Neural cell (in vitro differentiated cells): ENCODE measurements at regions not wholly inside any gene's neighbourhood (a gene's known extent, or its start where the extent isn't known, plus 50 kb on each side); places are given as distances from the start of the nearest gene placed in this dataset.

Source experiments
- H2AFZ ChIP-seq: fragments of 200-600, 300-800 bp; sonication (generic), shearing (Covaris generic); 2 replicates; pipeline ENCODE4 v1.6.0; 2014; ENCODE audit warnings: low read depth, mild to moderate bottlenecking, antibody characterized with exemption, low read length, moderate library complexity
- H3F3A ChIP-seq: fragments of 200-600 bp; shearing (Covaris generic); 2 replicates; pipeline ENCODE4 v1.6.1; 2016; ENCODE audit warnings: mild to moderate bottlenecking, moderate library complexity, mixed read lengths, antibody characterized with exemption, low read length; ENCODE audit not compliant: insufficient read depth, poor library complexity, severe bottlenecking
- H3K27ac ChIP-seq: fragments of 200-600, 300-800 bp; sonication (generic), shearing (Covaris generic); 2 replicates; pipeline ENCODE4 v1.5.1; 2014; ENCODE audit warnings: mild to moderate bottlenecking, low read length, moderate library complexity
- H3K27me3 ChIP-seq: fragments of 300-800, 200-600 bp; sonication (generic), shearing (Covaris generic); 2 replicates; pipeline ENCODE4 v1.6.0; 2014; ENCODE audit warnings: mild to moderate bottlenecking, low read depth, low read length, moderate library complexity; ENCODE audit not compliant: insufficient read depth
- H3K36me3 ChIP-seq: fragments of 300-800, 200-600 bp; sonication (generic), shearing (Covaris generic); 2 replicates; pipeline ENCODE4 v1.5.1; 2014; ENCODE audit warnings: mild to moderate bottlenecking, antibody characterized with exemption, low read length, moderate library complexity; ENCODE audit not compliant: insufficient read depth
- H3K4me2 ChIP-seq: fragments of 300-800, 200-600 bp; sonication (generic), shearing (Covaris generic); 2 replicates; pipeline ENCODE4 v1.6.0; 2014; ENCODE audit warnings: mild to moderate bottlenecking, low read length
- H3K4me3 ChIP-seq: fragments of 300-800, 200-600 bp; sonication (generic), shearing (Covaris generic); 2 replicates; pipeline ENCODE4 v1.5.1; 2014; ENCODE audit warnings: mild to moderate bottlenecking, low read length, moderate library complexity
- H3K79me2 ChIP-seq: fragments of 200-600 bp; shearing (Covaris generic); replicated peaks from 2 replicates; pipeline ENCODE4 v1.6.0; 2014; ENCODE audit warnings: mild to moderate bottlenecking, low read length, moderate library complexity; ENCODE audit not compliant: insufficient read depth
- H3K9ac ChIP-seq: fragments of 300-800, 200-600 bp; sonication (generic), shearing (Covaris generic); 2 replicates; pipeline ENCODE4 v1.6.1; 2016; ENCODE audit warnings: mild to moderate bottlenecking, low read length, mixed read lengths
- H3K9me2 ChIP-seq: fragments of 200-600 bp; shearing (Covaris generic); 2 replicates; pipeline ENCODE4 v1.6.1; 2016; ENCODE audit warnings: mild to moderate bottlenecking, low read length, mixed read lengths; ENCODE audit not compliant: insufficient read depth
- H3K9me3 ChIP-seq: fragments of 200-600, 300-800 bp; sonication (generic), shearing (Covaris generic); 2 replicates; pipeline ENCODE4 v1.6.1; 2016; ENCODE audit warnings: mild to moderate bottlenecking, mixed run types, low read length, moderate library complexity, mixed read lengths
- H4K20me1 ChIP-seq: fragments of 200-600 bp; shearing (Covaris generic); 2 replicates; pipeline ENCODE4 v1.6.1; 2016; ENCODE audit warnings: mild to moderate bottlenecking, mixed run types; ENCODE audit not compliant: insufficient read depth
- CTCF ChIP-seq: fragments of 450-650 bp; IDR thresholded peaks from 2 replicates; pipeline ENCODE4 v1.5.1; 2014; ENCODE audit warnings: antibody characterized with exemption, mild to moderate bottlenecking, moderate library complexity; ENCODE audit not compliant: poor library complexity, severe bottlenecking
- EP300 ChIP-seq: fragments of 450-650 bp; conservative IDR thresholded peaks from 2 replicates; pipeline ENCODE4 v1.6.1; 2014; ENCODE audit warnings: antibody characterized with exemption, mild to moderate bottlenecking, moderate library complexity; ENCODE audit not compliant: poor library complexity, severe bottlenecking
- EZH2 ChIP-seq: fragments of 200-600, 300-800 bp; shearing (Covaris generic), sonication (generic); IDR thresholded peaks from 2 replicates; pipeline ENCODE4 v1.6.1; 2014; ENCODE audit warnings: antibody characterized with exemption, low read length, borderline replicate concordance, mild to moderate bottlenecking; ENCODE audit not compliant: insufficient read depth, poor library complexity, severe bottlenecking
- MXI1 ChIP-seq: fragments of 450-650 bp; conservative IDR thresholded peaks from 2 replicates; pipeline ENCODE4 v1.6.1; 2014; ENCODE audit warnings: antibody characterized with exemption, mild to moderate bottlenecking; ENCODE audit not compliant: poor library complexity, severe bottlenecking
- POLR2AphosphoS5 ChIP-seq: IDR thresholded peaks from 2 replicates; pipeline ENCODE4 v1.6.1; 2012
- RAD21 ChIP-seq: fragments of 450-650 bp; conservative IDR thresholded peaks from 2 replicates; pipeline ENCODE4 v1.6.1; 2014; ENCODE audit warnings: antibody characterized with exemption, mild to moderate bottlenecking, moderate library complexity
- REST ChIP-seq: IDR thresholded peaks from 2 replicates; pipeline ENCODE4 v1.6.1; 2012; ENCODE audit warnings: borderline replicate concordance
- SMC3 ChIP-seq: fragments of 450-650 bp; conservative IDR thresholded peaks from 2 replicates; pipeline ENCODE4 v1.6.1; 2014; ENCODE audit warnings: antibody characterized with exemption, mild to moderate bottlenecking, moderate library complexity; ENCODE audit not compliant: poor library complexity
- TAF1 ChIP-seq: IDR thresholded peaks from 2 replicates; pipeline ENCODE4 v1.6.1; 2012; ENCODE audit warnings: low read depth

GRCh38 chr1:168939110-168939946, 167.2 kb upstream of the ATP1B1 start:
- no peaks in the 10 kb centered on the region for H4K20me1 ChIP-seq
- H3K4me3 ChIP-seq: no peak overlapping the region
- no peaks in the 10 kb centered on the region for H3K27me3 ChIP-seq
- H2AFZ ChIP-seq: no peak overlapping the region
- no peaks in the 10 kb centered on the region for H3K9me2 ChIP-seq
- H3K79me2 ChIP-seq: no peaks in the 10 kb centered on the region
- no peaks in the 10 kb centered on the region for H3K9me3 ChIP-seq
- H3K36me3 ChIP-seq: no peaks in the 10 kb centered on the region
- no peak overlapping the region for H3K9ac ChIP-seq
- no peak overlapping the region for H3K27ac ChIP-seq
- no peak for TF ChIP-seq REST
- TF ChIP-seq MXI1: no peak
- no peak for TF ChIP-seq TAF1
- no peak for TF ChIP-seq EP300
- TF ChIP-seq EZH2: no peak
- TF ChIP-seq SMC3: no peak
- TF ChIP-seq CTCF: no peak
- TF ChIP-seq RAD21: no peak
- TF ChIP-seq POLR2AphosphoS5: no peak
- no peaks in the 10 kb centered on the region for H3F3A ChIP-seq
- no peak overlapping the region for H3K4me2 ChIP-seq

GRCh38 chr1:168939947-168940223, 166.6 kb upstream of the ATP1B1 start:
- no peak overlapping the region for H3K4me3 ChIP-seq
- H3K36me3 ChIP-seq: no peaks in the 10 kb centered on the region
- H3K9me2 ChIP-seq: no peaks in the 10 kb centered on the region
- H3K79me2 ChIP-seq: no peaks in the 10 kb centered on the region
- TF ChIP-seq CTCF (no peak), RAD21 (no peak), MXI1 (no peak), REST (no peak), EZH2 (no peak), EP300 (no peak), TAF1 (no peak), SMC3 (no peak), POLR2AphosphoS5 (no peak)
- H3K9ac ChIP-seq: no peak overlapping the region
- no peaks in the 10 kb centered on the region for H3K9me3 ChIP-seq
- H3F3A ChIP-seq: no peaks in the 10 kb centered on the region
- no peak overlapping the region for H2AFZ ChIP-seq
- no peak overlapping the region for H3K4me2 ChIP-seq
- no peak overlapping the region for H3K27ac ChIP-seq
- H4K20me1 ChIP-seq: no peaks in the 10 kb centered on the region
- H3K27me3 ChIP-seq: no peaks in the 10 kb centered on the region
